ENCODE measurements at regions not wholly inside any gene's neighbourhood (a gene's known extent, or its start where the extent isn't known, plus 50 kb on each side); places are given as distances from the start of the nearest gene placed in this dataset.

DNA sequence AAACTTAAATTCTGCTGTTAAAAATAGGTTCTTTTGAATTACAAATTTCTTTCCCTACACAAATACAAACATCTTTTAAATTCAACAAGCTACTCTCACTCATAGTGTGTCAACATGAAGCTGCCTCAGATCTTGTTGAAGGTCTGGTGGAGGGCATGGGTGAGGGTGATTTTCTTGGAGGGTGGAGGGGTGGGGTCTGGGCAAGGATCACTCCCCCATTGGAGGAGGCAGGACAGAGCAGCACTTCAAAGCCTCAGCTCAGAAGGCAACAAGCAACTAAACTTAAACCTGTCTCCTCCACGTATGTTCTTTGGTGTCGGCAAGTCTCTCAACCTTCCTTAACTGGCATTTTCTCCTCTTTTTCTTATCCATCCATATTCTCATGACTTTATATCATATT, 730.9 kb downstream of the NR2F2 start:
- no peak for TF ChIP-seq HOXD13 (CRISPR knock-in tag; IDR thresholded peaks at IDR 0.05; ENCODE audit: borderline replicate concordance)
- TF ChIP-seq BCL11A (tag by site-specific recombination; IDR thresholded peaks at IDR 0.05; ENCODE audit: low read depth) = no peak
- TF ChIP-seq, protein P1, sequence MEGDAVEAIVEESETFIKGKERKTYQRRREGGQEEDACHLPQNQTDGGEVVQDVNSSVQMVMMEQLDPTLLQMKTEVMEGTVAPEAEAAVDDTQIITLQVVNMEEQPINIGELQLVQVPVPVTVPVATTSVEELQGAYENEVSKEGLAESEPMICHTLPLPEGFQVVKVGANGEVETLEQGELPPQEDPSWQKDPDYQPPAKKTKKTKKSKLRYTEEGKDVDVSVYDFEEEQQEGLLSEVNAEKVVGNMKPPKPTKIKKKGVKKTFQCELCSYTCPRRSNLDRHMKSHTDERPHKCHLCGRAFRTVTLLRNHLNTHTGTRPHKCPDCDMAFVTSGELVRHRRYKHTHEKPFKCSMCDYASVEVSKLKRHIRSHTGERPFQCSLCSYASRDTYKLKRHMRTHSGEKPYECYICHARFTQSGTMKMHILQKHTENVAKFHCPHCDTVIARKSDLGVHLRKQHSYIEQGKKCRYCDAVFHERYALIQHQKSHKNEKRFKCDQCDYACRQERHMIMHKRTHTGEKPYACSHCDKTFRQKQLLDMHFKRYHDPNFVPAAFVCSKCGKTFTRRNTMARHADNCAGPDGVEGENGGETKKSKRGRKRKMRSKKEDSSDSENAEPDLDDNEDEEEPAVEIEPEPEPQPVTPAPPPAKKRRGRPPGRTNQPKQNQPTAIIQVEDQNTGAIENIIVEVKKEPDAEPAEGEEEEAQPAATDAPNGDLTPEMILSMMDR (tag by site-specific recombination; IDR thresholded peaks at IDR 0.05) = no peak
- no peak for TF ChIP-seq ZFP37 (tag by site-specific recombination; IDR thresholded peaks at IDR 0.05)

Data from HEK293 (cell line).